AG09309 (cell line): ENCODE measurements at regions not wholly inside any gene's neighbourhood (a gene's known extent, or its start where the extent isn't known, plus 50 kb on each side); places are given as distances from the start of the nearest gene placed in this dataset.

Source experiments
- DNase-seq: peaks from one replicate; pipeline ENCODE4 v3.0.0-alpha.2; 2010; ENCODE audit warnings: low read depth
- H3K4me3 ChIP-seq: 2 replicates; pipeline ENCODE4 v1.5.1; 2011; ENCODE audit warnings: mild to moderate bottlenecking, low read depth, low read length, moderate library complexity; ENCODE audit not compliant: control insufficient read depth
- TF ChIP-seq, protein P1 (sequence below): IDR thresholded peaks from 2 replicates; pipeline ENCODE4 v1.5.1; 2011; ENCODE audit warnings: mild to moderate bottlenecking, low read depth, low read length, inconsistent platforms; ENCODE audit not compliant: insufficient read depth, control insufficient read depth; ENCODE audit errors: missing control alignments

DNA sequence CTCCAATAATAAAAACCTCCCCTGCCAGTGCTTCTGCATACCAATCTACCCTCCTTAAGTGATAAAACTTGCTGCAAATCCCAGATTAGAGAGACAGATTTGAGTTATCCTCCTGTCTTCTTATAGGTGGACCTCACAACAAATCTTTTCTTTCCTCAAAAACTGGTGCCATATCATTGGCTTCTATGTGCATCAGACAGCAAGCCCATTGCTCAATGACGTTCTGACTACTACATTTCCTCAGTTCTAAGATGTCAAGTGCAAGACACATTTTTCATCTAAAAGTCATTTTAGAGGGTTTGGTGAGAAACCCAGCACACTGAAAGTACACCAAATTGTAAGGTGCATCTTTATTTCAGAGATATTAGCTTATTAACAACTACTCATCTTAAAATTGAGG is 107.8 kb upstream of the VAV3 start:
- TF ChIP-seq, protein P1, sequence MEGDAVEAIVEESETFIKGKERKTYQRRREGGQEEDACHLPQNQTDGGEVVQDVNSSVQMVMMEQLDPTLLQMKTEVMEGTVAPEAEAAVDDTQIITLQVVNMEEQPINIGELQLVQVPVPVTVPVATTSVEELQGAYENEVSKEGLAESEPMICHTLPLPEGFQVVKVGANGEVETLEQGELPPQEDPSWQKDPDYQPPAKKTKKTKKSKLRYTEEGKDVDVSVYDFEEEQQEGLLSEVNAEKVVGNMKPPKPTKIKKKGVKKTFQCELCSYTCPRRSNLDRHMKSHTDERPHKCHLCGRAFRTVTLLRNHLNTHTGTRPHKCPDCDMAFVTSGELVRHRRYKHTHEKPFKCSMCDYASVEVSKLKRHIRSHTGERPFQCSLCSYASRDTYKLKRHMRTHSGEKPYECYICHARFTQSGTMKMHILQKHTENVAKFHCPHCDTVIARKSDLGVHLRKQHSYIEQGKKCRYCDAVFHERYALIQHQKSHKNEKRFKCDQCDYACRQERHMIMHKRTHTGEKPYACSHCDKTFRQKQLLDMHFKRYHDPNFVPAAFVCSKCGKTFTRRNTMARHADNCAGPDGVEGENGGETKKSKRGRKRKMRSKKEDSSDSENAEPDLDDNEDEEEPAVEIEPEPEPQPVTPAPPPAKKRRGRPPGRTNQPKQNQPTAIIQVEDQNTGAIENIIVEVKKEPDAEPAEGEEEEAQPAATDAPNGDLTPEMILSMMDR = no peak
- no peak for DNase-seq
- H3K4me3 ChIP-seq = no peak overlapping the region

DNA sequence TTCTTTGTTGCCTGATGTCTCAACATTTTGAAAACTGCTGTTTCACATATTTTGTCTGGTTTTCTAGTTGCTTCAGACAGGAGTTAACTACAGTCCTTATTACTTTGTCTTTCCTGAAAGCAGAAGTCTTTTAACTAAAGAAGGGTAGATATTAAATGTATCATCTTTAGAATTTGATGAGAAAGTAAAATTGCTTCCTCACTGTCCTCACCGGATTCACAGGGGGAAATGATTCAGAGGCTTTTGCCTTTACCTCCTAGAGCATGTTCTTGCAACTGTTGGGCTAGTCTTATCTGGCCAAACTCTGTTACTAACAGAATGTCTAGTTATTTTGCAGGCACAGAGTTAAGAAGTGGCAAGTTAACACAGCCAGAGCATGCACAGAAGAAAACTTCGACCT is 107.2 kb upstream of the VAV3 start:
- H3K4me3 ChIP-seq = no peak overlapping the region
- no peak for DNase-seq

DNA sequence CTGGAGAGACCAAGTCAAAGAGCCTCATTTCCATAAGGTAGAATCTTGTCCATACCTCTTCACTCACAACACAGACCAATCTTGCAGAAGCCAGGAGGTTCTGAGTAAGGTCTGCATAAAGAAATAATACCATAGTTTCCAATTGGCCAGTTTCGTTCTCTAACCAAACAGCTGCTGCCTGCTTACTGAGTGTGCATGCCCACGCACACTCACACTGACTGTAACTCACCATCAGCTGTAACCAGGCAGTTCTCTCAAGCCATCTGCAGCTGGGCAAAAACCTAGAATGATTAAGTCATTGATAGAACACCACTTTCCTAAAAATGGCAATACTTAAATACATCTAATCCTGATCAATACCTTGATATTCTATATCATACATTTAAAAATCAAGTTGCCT is 106.6 kb upstream of the VAV3 start:
- no peak overlapping the region for H3K4me3 ChIP-seq
- DNase-seq = no peak
- TF ChIP-seq, protein P1 = no peak

More for the DNA sequence above, 107.2 kb upstream of the VAV3 start:
- TF ChIP-seq, protein P1 = no peak

DNA sequence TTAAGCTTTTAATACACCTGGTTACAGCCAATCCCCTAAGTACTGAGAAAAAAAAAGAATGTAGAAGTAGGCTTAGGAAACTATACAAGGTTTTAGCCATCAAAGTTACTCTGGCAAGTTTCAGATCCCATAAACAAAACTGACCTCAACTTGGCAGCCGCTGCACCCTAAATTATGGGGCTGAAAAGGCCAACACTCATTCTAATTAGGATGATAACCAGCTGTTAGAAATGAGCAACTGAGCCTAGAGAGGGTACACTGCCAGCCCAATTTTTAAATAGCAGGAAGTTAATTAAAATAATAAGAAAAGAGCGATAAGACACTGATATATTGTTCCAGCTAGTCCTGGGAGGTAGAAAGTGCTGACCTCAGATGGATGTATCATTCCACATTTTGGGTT is 105.7 kb upstream of the VAV3 start:
- no peak for DNase-seq
- H3K4me3 ChIP-seq = no peak overlapping the region
- TF ChIP-seq, protein P1 = no peak

DNA sequence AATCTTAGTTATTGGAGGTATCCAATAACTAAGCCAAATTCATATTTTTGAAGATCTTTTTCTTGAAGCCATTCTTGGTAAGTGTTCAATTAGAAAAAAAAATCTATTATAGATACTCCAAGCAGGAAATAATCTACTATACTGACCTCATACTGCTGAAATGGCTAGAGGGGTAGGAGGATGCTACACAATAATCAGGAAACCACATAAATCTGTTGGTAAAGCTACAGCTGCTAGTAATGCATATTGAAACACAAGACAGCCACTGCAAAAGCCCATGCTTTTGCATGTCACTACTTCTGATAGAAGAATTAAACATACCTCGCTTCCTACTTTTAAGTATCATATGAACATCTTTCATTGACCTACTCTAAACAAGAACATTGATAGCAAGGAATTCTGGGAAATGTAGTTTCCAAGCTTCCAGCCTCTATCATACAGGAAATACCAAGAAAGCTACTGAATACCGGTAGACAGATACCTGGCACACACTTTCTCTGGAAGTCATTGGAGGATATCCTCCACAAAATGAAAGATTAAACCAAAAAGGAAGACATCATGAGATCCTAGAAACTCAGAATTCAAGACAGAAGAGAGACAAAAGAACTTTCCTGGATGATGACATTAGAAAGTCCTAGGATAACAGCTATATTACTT is 103.0 kb upstream of the VAV3 start:
- DNase-seq = no peak

DNA sequence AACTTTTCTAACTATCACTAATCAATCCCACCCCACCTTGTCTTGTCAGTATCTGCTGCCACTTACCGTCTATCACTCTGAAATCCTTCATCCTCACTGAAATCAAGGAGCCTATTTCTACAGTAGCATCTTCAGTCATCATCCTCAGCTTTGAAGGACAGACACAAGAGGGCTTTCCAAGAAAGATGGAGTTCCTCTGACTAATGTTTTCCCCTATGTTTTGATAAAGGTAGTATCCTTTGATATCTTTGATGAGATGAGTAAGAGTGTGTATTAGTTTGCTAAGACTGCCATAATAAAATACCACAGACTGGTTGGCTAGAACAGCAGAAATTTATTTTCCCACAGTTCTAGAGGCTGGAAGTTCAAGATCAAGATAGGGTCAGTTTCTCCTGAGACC is 101.8 kb upstream of the VAV3 start:
- TF ChIP-seq, protein P1 = no peak
- no peak overlapping the region for H3K4me3 ChIP-seq
- DNase-seq = no peak

More for the DNA sequence above, 103.0 kb upstream of the VAV3 start:
- no peak overlapping the region for H3K4me3 ChIP-seq
- TF ChIP-seq, protein P1 = no peak

DNA sequence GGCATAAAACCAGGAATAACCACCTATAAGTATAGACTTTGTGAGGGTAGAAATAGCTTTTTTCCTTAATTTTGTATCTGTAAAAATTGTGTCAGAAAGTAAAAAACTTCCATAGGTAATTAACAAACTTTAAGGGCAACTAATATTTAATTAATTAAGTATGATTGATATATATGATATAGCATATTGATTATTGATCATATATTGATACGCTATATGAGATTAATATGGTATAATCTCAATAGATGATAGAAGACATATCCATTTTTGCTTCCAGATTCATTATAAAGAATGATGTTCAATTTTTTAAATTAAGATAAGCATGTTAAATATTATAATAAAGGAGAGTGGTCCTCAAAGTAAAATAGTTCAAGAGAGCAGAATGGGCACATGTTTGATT is 99.3 kb upstream of the VAV3 start:
- no peak overlapping the region for H3K4me3 ChIP-seq
- DNase-seq = no peak
- TF ChIP-seq, protein P1 = no peak
